ENCODE measurements at regions not wholly inside any gene's neighbourhood (a gene's known extent, or its start where the extent isn't known, plus 50 kb on each side); places are given as distances from the start of the nearest gene placed in this dataset.

DNA sequence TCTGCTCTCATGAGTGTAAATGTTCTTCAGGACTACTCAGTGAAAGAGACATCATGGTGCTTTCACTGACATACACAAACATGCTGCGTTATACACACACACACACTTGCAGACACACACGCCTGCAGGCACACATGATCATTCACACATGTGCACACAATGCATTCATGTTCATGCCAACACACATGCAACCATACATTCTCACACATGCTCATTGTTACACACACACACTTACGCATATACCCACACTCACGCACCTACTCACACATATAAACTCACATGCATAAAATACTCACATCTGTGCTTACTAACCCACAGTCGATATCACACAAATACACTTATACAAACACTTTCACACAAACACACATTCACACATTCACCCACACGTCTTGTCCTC lies 241.6 kb downstream of the LMX1A start:
- no peaks in the 10 kb centered on the region for H4K20me1 ChIP-seq (ENCODE audit: insufficient read depth)
- ChIA-PET POLR2A (no interaction called here), CTCF (interaction anchor here (0.6 to 2.8 kb wide), 13 partner anchors 8 to 1289 kb away, joined by 3 to 9 read pairs (median 4); no protein-coding TSS in a partner anchor)
- H3K4me1 ChIP-seq (ENCODE audit: control insufficient read depth in 1 of 2, insufficient read depth in 2 of 2, low read depth in 1 of 2, low read length in 1 of 2): 0 out of 4 replicates have a peak, but pooled peaks cover 0 to 5% of the 10 kb centered on the region in 2 experiments
- no peak overlapping the region for H3K4me3 ChIP-seq (ENCODE audit: low read depth in 2 of 2, low read length in 1 of 2)
- H3K9ac ChIP-seq: no peak overlapping the region
- no peaks in the 10 kb centered on the region for H3F3A ChIP-seq (replicated peaks; ENCODE audit: insufficient read depth)
- H3K27me3 ChIP-seq (ENCODE audit: insufficient read depth): peaks cover 8% of the 10 kb centered on the region; the same call in 1 of the 2 replicates
- TF ChIP-seq NRF1 (IDR thresholded peaks at IDR 0.05; ENCODE audit: low read depth, low read length): no peak
- no peak for TF ChIP-seq REST (IDR thresholded peaks at IDR 0.05; ENCODE audit: low read depth, low read length)
- no peak for TF ChIP-seq RFX5 (IDR thresholded peaks at IDR 0.05; ENCODE audit: low read length)
- TF ChIP-seq RAD21 (IDR thresholded peaks at IDR 0.05; ENCODE audit: low read length): no peak
- TF ChIP-seq, protein P1, sequence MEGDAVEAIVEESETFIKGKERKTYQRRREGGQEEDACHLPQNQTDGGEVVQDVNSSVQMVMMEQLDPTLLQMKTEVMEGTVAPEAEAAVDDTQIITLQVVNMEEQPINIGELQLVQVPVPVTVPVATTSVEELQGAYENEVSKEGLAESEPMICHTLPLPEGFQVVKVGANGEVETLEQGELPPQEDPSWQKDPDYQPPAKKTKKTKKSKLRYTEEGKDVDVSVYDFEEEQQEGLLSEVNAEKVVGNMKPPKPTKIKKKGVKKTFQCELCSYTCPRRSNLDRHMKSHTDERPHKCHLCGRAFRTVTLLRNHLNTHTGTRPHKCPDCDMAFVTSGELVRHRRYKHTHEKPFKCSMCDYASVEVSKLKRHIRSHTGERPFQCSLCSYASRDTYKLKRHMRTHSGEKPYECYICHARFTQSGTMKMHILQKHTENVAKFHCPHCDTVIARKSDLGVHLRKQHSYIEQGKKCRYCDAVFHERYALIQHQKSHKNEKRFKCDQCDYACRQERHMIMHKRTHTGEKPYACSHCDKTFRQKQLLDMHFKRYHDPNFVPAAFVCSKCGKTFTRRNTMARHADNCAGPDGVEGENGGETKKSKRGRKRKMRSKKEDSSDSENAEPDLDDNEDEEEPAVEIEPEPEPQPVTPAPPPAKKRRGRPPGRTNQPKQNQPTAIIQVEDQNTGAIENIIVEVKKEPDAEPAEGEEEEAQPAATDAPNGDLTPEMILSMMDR (IDR thresholded peaks at IDR 0.05): no peak
- TF ChIP-seq, protein P2, sequence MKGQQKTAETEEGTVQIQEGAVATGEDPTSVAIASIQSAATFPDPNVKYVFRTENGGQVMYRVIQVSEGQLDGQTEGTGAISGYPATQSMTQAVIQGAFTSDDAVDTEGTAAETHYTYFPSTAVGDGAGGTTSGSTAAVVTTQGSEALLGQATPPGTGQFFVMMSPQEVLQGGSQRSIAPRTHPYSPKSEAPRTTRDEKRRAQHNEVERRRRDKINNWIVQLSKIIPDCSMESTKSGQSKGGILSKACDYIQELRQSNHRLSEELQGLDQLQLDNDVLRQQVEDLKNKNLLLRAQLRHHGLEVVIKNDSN (IDR thresholded peaks at IDR 0.05; ENCODE audit: borderline replicate concordance, low read depth): no peak
- TF ChIP-seq POLR2AphosphoS5 (IDR thresholded peaks at IDR 0.05; ENCODE audit: low read depth, low read length): no peak
- TF ChIP-seq SIN3A (IDR thresholded peaks at IDR 0.05; ENCODE audit: borderline replicate concordance, low read depth, low read length): no peak
- TF ChIP-seq RXRA (IDR thresholded peaks at IDR 0.05; ENCODE audit: borderline replicate concordance, low read depth): no peak
- TF ChIP-seq, protein P3, sequence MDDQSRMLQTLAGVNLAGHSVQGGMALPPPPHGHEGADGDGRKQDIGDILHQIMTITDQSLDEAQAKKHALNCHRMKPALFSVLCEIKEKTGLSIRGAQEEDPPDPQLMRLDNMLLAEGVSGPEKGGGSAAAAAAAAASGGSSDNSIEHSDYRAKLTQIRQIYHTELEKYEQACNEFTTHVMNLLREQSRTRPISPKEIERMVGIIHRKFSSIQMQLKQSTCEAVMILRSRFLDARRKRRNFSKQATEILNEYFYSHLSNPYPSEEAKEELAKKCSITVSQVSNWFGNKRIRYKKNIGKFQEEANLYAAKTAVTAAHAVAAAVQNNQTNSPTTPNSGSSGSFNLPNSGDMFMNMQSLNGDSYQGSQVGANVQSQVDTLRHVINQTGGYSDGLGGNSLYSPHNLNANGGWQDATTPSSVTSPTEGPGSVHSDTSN (IDR thresholded peaks at IDR 0.05): no peak
- TF ChIP-seq FOXM1 (IDR thresholded peaks at IDR 0.05; ENCODE audit: low read depth): no peak
- no peak for TF ChIP-seq FOSL2 (IDR thresholded peaks at IDR 0.05; ENCODE audit: borderline replicate concordance, low read depth)
- no peak for TF ChIP-seq USF2 (IDR thresholded peaks at IDR 0.05; ENCODE audit: borderline replicate concordance, low read depth, low read length)
- TF ChIP-seq ZBTB33 (IDR thresholded peaks at IDR 0.05; ENCODE audit: borderline replicate concordance, low read depth): no peak
- no peak for TF ChIP-seq MXI1 (IDR thresholded peaks at IDR 0.05; ENCODE audit: low read depth, low read length)
- TF ChIP-seq IRF3 (IDR thresholded peaks at IDR 0.05; ENCODE audit: low read depth, low read length): no peak
- no peak for TF ChIP-seq TCF12 (IDR thresholded peaks at IDR 0.05)
- TF ChIP-seq RCOR1 (IDR thresholded peaks at IDR 0.05; ENCODE audit: low read length): no peak
- TF ChIP-seq YY1 (IDR thresholded peaks at IDR 0.05; ENCODE audit: low read depth): no peak
- H3K79me2 ChIP-seq (ENCODE audit: insufficient read depth): no peaks in the 10 kb centered on the region
- no peak for DNase-seq
- H3K9me3 ChIP-seq: no peaks in the 10 kb centered on the region
- H2AFZ ChIP-seq (ENCODE audit: low read depth): no peak overlapping the region
- H3K27ac ChIP-seq (ENCODE audit: low read depth in 2 of 2, low read length in 1 of 2): no peak overlapping the region
- H3K9me2 ChIP-seq: no peaks in the 10 kb centered on the region
- WGBS (ENCODE audit: low lambda C conversion rate): 33% methylated on average over 6 of the region's 6 CpGs
- no peaks in the 10 kb centered on the region for H3K36me3 ChIP-seq (replicated peaks in 1 of 2; ENCODE audit: control insufficient read depth in 1 of 2, insufficient read depth in 2 of 2, low read length in 1 of 2)
- H3K4me2 ChIP-seq: no peak overlapping the region
